ENCODE measurements at regions not wholly inside any gene's neighbourhood (a gene's known extent, or its start where the extent isn't known, plus 50 kb on each side); places are given as distances from the start of the nearest gene placed in this dataset.

- no peak for TF ChIP-seq CTCF (conservative IDR thresholded peaks at IDR 0.05 in 1 of 2, IDR thresholded peaks at IDR 0.05 in 1 of 2; ENCODE audit: extremely low read depth in 1 of 2, insufficient read depth in 1 of 2, low read depth in 1 of 2, low read length in 2 of 2)
- TF ChIP-seq EZH2 (IDR thresholded peaks at IDR 0.05; ENCODE audit: borderline replicate concordance, low read length): no peak
These were observed 340.9 kb downstream of the AACS start for GRCh38 chr12:125406131-125406530.

Measured in mammary epithelial cell (primary cell).